ENCODE measurements at regions not wholly inside any gene's neighbourhood (a gene's known extent, or its start where the extent isn't known, plus 50 kb on each side); places are given as distances from the start of the nearest gene placed in this dataset.

- TF ChIP-seq, protein P1, sequence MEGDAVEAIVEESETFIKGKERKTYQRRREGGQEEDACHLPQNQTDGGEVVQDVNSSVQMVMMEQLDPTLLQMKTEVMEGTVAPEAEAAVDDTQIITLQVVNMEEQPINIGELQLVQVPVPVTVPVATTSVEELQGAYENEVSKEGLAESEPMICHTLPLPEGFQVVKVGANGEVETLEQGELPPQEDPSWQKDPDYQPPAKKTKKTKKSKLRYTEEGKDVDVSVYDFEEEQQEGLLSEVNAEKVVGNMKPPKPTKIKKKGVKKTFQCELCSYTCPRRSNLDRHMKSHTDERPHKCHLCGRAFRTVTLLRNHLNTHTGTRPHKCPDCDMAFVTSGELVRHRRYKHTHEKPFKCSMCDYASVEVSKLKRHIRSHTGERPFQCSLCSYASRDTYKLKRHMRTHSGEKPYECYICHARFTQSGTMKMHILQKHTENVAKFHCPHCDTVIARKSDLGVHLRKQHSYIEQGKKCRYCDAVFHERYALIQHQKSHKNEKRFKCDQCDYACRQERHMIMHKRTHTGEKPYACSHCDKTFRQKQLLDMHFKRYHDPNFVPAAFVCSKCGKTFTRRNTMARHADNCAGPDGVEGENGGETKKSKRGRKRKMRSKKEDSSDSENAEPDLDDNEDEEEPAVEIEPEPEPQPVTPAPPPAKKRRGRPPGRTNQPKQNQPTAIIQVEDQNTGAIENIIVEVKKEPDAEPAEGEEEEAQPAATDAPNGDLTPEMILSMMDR (IDR thresholded peaks at IDR 0.05; ENCODE audit: low read depth, low read length, missing control alignments), result no peak
- DNase-seq (ENCODE audit: extremely low read depth, low read depth), result no peak
- no peak overlapping the region for H3K4me3 ChIP-seq (replicated peaks; ENCODE audit: low read depth, low read length)
Observed at GRCh38 chr4:187484186-187484585, 511.4 kb upstream of the ZFP42 start.

DNA sequence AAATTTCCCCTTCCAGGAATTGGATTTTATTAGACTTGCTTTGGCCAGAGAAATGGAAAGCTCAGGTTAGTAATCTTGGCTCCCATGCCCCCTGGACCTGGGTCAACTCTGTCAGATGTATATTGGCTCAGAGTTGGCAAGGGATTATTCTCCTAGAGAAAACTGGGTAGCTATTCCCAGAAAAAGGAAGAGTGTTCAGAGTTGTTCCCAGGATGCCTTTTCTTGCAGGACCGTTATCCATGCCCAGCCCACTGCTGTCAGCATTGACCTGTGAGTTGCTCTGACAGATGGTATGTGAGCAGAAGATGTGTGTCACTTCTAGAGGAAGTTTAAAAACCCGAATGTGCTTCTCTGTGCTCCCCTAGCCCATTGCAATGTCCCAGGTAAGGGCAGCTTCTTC, 509.9 kb upstream of the ZFP42 start:
- TF ChIP-seq, protein P1 (IDR thresholded peaks at IDR 0.05; ENCODE audit: low read depth, low read length, missing control alignments), result no peak

GRCh38 chr4:187491286-187491685, 504.3 kb upstream of the ZFP42 start:
- no peak for DNase-seq (ENCODE audit: extremely low read depth, low read depth)
- H3K4me3 ChIP-seq (replicated peaks; ENCODE audit: low read depth, low read length), result no peak overlapping the region
- TF ChIP-seq, protein P1 (IDR thresholded peaks at IDR 0.05; ENCODE audit: low read depth, low read length, missing control alignments), result no peak

More for the DNA sequence above, 509.9 kb upstream of the ZFP42 start:
- H3K4me3 ChIP-seq (replicated peaks; ENCODE audit: low read depth, low read length), result no peak overlapping the region
- no peak for DNase-seq (ENCODE audit: extremely low read depth, low read depth)

- TF ChIP-seq, protein P1 (IDR thresholded peaks at IDR 0.05; ENCODE audit: low read depth, low read length, missing control alignments), result no peak
- peak; percentile 63 for DNase-seq (ENCODE audit: extremely low read depth, low read depth)
- no peak overlapping the region for H3K4me3 ChIP-seq (replicated peaks; ENCODE audit: low read depth, low read length)
Observed at GRCh38 chr4:187491959-187492358, 503.6 kb upstream of the ZFP42 start.

DNA sequence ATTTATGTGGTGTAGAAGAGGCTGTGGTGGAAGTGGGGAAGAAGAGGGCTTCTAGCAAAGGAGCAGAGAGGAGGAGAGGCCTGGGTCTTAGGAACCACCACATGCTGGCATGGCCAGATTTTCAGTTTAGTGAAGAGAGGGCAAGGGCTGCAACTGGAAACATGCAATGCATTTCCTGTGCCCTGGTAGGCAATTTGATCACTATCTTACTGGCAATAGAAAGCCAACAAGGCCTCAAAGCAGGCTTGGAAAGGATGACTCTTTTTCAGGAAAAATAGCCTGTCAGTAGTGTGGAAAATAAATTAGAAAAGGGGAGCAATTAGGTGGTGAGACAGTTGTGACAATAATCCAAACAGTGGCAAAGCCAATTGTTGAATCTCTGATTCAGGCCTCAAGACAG, 501.9 kb upstream of the ZFP42 start:
- TF ChIP-seq, protein P1 (IDR thresholded peaks at IDR 0.05; ENCODE audit: low read depth, low read length, missing control alignments), result no peak
- DNase-seq (ENCODE audit: extremely low read depth, low read depth), result no peak
- no peak overlapping the region for H3K4me3 ChIP-seq (replicated peaks; ENCODE audit: low read depth, low read length)

DNA sequence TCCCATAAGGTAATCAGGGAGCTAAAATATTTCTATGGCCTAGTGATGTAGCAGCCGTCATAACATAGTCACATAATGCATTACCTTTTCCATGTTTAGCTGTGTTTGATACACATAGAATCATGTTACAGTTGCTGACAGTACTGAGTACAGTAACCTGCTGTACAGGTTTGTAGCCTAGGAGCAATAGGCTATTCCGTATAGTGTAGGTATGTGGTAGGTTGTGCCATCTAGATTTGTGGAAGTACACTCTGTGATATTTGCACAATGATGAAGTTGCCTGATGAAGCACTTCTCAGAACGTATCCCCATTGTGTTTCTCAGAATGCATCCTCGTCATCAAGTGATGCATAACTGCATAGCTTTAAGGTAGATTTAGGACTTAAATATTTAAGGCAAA, 495.6 kb upstream of the ZFP42 start:
- H3K4me3 ChIP-seq (replicated peaks; ENCODE audit: low read depth, low read length), result no peak overlapping the region
- no peak for DNase-seq (ENCODE audit: extremely low read depth, low read depth)
- TF ChIP-seq, protein P1 (IDR thresholded peaks at IDR 0.05; ENCODE audit: low read depth, low read length, missing control alignments), result no peak

- H3K4me3 ChIP-seq (replicated peaks; ENCODE audit: low read depth, low read length), result no peak overlapping the region
- TF ChIP-seq, protein P1 (IDR thresholded peaks at IDR 0.05; ENCODE audit: low read depth, low read length, missing control alignments), result no peak
- no peak for DNase-seq (ENCODE audit: extremely low read depth, low read depth)
Observed at GRCh38 chr4:187500796-187501195, 494.8 kb upstream of the ZFP42 start.
